Osteoblast (primary cell): ENCODE measurements at regions not wholly inside any gene's neighbourhood (a gene's known extent, or its start where the extent isn't known, plus 50 kb on each side); places are given as distances from the start of the nearest gene placed in this dataset.

ENCODE experiments used
- DNase-seq: peaks from one replicate; pipeline ENCODE4 v3.0.0; 2011; ENCODE audit warnings: low spot score, mixed read lengths; ENCODE audit not compliant: insufficient read length; ENCODE audit errors: missing footprints
- H2AFZ ChIP-seq: 2 replicates; pipeline ENCODE4 v1.6.0; 2011; ENCODE audit warnings: mild to moderate bottlenecking, low read length
- H3K27ac ChIP-seq: 2 replicates; pipeline ENCODE4 v1.5.1; 2011; ENCODE audit warnings: mild to moderate bottlenecking, low read depth, low read length, moderate library complexity
- H3K27me3 ChIP-seq: 2 replicates; pipeline ENCODE4 v1.6.0; 2012; ENCODE audit warnings: mild to moderate bottlenecking, control low read depth, inconsistent platforms, low read length, moderate library complexity; ENCODE audit not compliant: insufficient read depth
- H3K36me3 ChIP-seq: 2 replicates; pipeline ENCODE4 v1.5.1; 2011; ENCODE audit warnings: mild to moderate bottlenecking, low read length, control low read depth, moderate library complexity; ENCODE audit not compliant: insufficient read depth
- H3K4me1 ChIP-seq: 2 replicates; pipeline ENCODE4 v1.5.1; 2011; ENCODE audit warnings: mild to moderate bottlenecking, low read length, control low read depth, moderate library complexity; ENCODE audit not compliant: insufficient read depth
- H3K4me2 ChIP-seq: 2 replicates; pipeline ENCODE4 v1.6.0; 2011; ENCODE audit warnings: mild to moderate bottlenecking, low read length; ENCODE audit not compliant: insufficient read depth
- H3K4me3 ChIP-seq: fragments of 200-600 bp; sonication (generic); 3 replicates; pipeline ENCODE4 v1.5.1; 2012; ENCODE audit warnings: mild to moderate bottlenecking, low read length, inconsistent platforms; ENCODE audit not compliant: insufficient read depth
- H3K79me2 ChIP-seq: 2 replicates; pipeline ENCODE4 v1.6.0; 2012; ENCODE audit warnings: mild to moderate bottlenecking, low read length, control low read depth, inconsistent platforms; ENCODE audit not compliant: insufficient read depth
- H3K9me3 ChIP-seq: 2 replicates; pipeline ENCODE4 v1.5.1; 2011; ENCODE audit warnings: low read depth, low read length, control low read depth
- H4K20me1 ChIP-seq: 2 replicates; pipeline ENCODE4 v1.6.0; 2012; ENCODE audit warnings: mild to moderate bottlenecking, low read length, control low read depth; ENCODE audit not compliant: insufficient read depth
- TF ChIP-seq, protein P1 (sequence below): IDR thresholded peaks from 2 replicates; pipeline ENCODE4 v1.5.1; 2011; ENCODE audit warnings: mild to moderate bottlenecking, low read depth, low read length, moderate library complexity; ENCODE audit errors: extremely low read depth

DNA sequence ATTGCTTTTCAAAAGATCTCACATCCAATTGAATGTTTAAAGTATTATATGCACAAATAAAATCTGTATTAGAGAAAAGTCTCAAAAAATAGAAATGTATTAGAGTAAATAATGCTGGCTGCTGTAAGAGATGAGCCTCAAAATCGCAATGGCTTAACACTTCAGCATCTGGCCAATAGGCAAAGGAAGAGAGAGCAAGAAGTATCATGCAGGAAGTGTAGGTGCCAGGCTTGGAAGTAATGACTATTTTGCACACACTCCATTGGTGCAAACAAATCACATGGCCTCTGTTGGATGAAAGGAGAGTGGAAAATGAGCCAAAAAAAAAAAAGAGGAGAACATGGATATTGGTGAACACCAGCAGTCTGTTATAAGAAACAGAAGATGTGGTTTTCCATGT, 193.0 kb upstream of the E2F8 start:
- H3K27ac ChIP-seq, result no peak overlapping the region
- H3K36me3 ChIP-seq, result no peaks in the 10 kb centered on the region
- H3K79me2 ChIP-seq, result no peaks in the 10 kb centered on the region
- no peak for DNase-seq
- peaks cover 51% of the 10 kb centered on the region for H3K4me1 ChIP-seq
- H3K9me3 ChIP-seq, result no peaks in the 10 kb centered on the region
- H3K4me3 ChIP-seq, result no peak overlapping the region
- H4K20me1 ChIP-seq, result no peaks in the 10 kb centered on the region
- H2AFZ ChIP-seq, result no peak overlapping the region
- H3K4me2 ChIP-seq, result no peak overlapping the region
- H3K27me3 ChIP-seq, result no peaks in the 10 kb centered on the region
- TF ChIP-seq, protein P1, sequence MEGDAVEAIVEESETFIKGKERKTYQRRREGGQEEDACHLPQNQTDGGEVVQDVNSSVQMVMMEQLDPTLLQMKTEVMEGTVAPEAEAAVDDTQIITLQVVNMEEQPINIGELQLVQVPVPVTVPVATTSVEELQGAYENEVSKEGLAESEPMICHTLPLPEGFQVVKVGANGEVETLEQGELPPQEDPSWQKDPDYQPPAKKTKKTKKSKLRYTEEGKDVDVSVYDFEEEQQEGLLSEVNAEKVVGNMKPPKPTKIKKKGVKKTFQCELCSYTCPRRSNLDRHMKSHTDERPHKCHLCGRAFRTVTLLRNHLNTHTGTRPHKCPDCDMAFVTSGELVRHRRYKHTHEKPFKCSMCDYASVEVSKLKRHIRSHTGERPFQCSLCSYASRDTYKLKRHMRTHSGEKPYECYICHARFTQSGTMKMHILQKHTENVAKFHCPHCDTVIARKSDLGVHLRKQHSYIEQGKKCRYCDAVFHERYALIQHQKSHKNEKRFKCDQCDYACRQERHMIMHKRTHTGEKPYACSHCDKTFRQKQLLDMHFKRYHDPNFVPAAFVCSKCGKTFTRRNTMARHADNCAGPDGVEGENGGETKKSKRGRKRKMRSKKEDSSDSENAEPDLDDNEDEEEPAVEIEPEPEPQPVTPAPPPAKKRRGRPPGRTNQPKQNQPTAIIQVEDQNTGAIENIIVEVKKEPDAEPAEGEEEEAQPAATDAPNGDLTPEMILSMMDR, result no peak

DNA sequence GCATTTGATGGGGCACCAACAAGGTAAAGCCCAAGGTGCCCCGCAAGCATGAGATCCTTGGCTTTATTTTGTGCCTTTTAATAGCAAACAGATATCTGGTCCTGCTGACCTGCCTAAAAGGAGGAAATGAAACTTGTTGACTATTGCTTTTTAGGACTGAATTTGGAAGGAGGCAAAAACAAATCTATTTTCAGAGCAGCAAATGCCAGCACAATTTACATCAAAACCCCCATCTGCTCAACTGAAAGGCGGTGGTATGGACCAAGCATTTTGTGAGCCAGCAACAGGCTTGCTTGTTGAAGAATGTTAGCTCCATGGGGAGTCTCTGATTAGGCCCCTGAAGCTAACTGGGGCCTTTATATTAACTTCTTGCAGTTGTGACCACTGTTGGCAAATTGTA, 192.6 kb upstream of the E2F8 start:
- Histone ChIP-seq H3K9me3 (no peaks in the 10 kb centered on the region), H3K79me2 (no peaks in the 10 kb centered on the region), H3K4me2 (peak overlapping the region; percentile 55), H3K27ac (peak overlapping the region; percentile 64), H3K36me3 (no peaks in the 10 kb centered on the region), H3K4me3 (no peak overlapping the region), H3K4me1 (peaks cover 53% of the 10 kb centered on the region), H2AFZ (no peak overlapping the region), H3K27me3 (no peaks in the 10 kb centered on the region), H4K20me1 (no peaks in the 10 kb centered on the region)
- DNase-seq, result no peak
- TF ChIP-seq, protein P1, result no peak

DNA sequence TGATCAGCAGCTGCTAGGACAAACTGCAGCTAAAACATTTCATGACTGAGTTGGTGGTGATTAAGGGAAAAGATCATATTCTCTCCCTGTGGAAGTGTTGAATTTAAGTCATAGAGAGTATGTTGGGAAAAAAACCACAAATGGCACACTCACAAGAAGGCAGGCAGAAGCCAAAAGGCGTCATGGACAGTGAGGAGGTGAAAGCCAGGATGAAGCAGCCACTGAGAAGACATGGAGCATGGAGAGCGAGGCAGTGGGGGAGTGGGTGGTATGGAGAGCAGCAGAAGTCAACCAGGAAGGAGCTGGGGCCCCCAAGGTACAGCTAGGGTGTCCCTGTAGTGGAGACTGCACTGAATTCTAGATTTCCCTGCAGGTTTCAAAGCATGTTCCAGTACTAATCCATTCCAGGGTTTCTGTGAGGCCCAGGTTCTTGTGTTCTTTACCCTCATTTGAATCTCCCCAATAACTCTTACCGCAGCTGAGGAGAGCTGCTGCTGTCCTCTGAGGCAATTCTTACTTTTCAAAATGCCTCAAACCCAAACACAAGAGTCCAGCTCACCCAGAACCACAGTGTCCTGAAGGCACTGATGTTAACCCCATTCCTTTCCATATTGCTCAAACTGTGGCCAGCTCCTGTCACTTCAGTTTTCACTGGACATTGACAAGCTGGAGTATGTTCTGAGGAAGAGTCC, 191.8 kb upstream of the E2F8 start:
- Histone ChIP-seq H3K4me1 (peaks cover 45% of the 10 kb centered on the region), H3K4me3 (no peak overlapping the region)

DNA sequence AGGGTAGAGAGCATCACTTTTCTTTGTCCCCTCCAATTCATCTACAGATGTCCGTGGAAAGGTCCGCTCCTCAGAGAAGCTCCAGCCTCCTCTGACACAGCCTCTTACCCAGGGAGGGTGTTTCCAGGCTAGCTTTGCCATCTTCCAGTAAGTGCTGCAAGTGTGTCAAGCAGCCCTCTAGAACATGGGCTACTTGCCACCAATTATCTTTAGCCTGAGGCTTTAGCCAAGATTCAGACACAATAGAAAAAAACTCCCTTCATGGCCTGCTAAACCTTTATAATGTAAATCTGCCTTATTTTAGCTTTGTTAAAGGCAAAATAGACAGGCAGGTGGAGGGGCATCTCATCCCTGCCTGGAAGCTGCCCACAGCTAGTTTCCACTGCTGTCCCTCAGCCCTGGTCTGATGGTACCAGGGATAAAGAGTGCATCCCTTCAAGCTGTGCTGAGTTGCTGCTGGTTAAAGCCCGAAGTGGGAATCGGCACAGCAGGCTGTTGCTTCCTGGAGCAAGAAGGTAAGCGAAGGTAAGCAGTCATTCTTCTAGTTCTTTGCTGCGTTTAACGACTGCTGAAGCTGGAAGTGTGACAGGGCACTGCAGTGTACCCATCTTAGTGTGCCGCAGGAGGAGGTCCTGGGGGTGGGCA, 190.1 kb upstream of the E2F8 start:
- no peak for DNase-seq
- Histone ChIP-seq H3K27me3 (no peaks in the 10 kb centered on the region), H3K27ac (no peak overlapping the region), H4K20me1 (no peaks in the 10 kb centered on the region), H3K79me2 (no peaks in the 10 kb centered on the region), H3K36me3 (no peaks in the 10 kb centered on the region), H3K9me3 (no peaks in the 10 kb centered on the region), H2AFZ (no peak overlapping the region), H3K4me2 (no peak overlapping the region), H3K4me1 (peaks cover 54% of the 10 kb centered on the region), H3K4me3 (no peak overlapping the region)
- TF ChIP-seq, protein P1, result no peak

More for the DNA sequence above, 191.8 kb upstream of the E2F8 start:
- Histone ChIP-seq H3K36me3 (no peaks in the 10 kb centered on the region), H3K4me2 (peak overlapping the region; percentile 55), H3K9me3 (no peaks in the 10 kb centered on the region), H3K79me2 (no peaks in the 10 kb centered on the region), H4K20me1 (no peaks in the 10 kb centered on the region), H3K27me3 (no peaks in the 10 kb centered on the region), H3K27ac (peak overlapping the region; percentile 64), H2AFZ (peak overlapping the region; percentile 80)
- no peak for DNase-seq
- TF ChIP-seq, protein P1, result no peak
